ENCODE measurements at regions not wholly inside any gene's neighbourhood (a gene's known extent, or its start where the extent isn't known, plus 50 kb on each side); places are given as distances from the start of the nearest gene placed in this dataset.
"Not testable (repeated sequence)": the region's sequence is repeated elsewhere in the genome, so short reads cannot be mapped to it uniquely, and the experiment has no call there.

DNA sequence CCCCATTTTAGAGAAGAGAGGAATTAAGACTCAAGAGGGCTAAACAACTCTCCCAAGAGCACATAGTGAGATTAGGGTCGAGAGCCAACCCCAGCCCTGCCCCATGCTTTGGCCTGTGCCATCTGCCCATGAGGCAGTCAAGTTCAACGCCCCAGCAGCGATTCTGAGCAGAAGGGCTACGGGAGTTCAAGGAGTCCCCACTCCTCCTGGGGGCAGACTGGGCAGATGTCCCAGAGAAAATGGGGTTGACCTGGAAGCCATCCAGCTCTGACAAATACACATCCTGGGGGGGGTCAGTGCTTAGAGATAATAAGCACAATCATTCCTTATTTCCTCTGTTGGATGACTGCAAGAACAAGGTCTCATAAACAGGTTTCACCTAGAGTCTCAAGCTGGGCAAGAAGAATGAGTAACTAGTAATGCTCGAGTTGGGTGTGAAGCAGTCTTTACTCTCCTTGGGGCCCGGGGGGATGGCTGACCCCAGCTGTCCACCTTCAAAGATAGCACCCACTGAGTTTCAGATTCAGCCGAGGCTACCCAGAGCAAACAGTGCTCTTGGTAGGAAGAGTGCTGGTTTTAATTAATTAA, 716.4 kb downstream of the RNF144A start:
- no peak for DNase-seq (ENCODE audit: low read depth)
- no peak for TF ChIP-seq CTCF (conservative IDR thresholded peaks at IDR 0.05; ENCODE audit: control insufficient read depth, insufficient read depth, low read depth, low read length)

GRCh38 chr2:7634409-7634808, 717.2 kb downstream of the RNF144A start:
- DNase-seq (ENCODE audit: low read depth): no peak
- no peak for TF ChIP-seq CTCF (conservative IDR thresholded peaks at IDR 0.05; ENCODE audit: control insufficient read depth, insufficient read depth, low read depth, low read length)
- H3K4me3 ChIP-seq (ENCODE audit: control insufficient read depth, low read depth, low read length): no peak overlapping the region

More for the DNA sequence above, 716.4 kb downstream of the RNF144A start:
- no peak overlapping the region for H3K4me3 ChIP-seq (ENCODE audit: control insufficient read depth, low read depth, low read length)

- no peak for TF ChIP-seq CTCF (conservative IDR thresholded peaks at IDR 0.05; ENCODE audit: control insufficient read depth, insufficient read depth, low read depth, low read length)
- DNase-seq (ENCODE audit: low read depth): no peak
- no peak overlapping the region for H3K4me3 ChIP-seq (ENCODE audit: control insufficient read depth, low read depth, low read length)
Measured at GRCh38 chr2:7639476-7639875, 722.3 kb downstream of the RNF144A start.

GRCh38 chr2:7641272-7641671, 724.1 kb downstream of the RNF144A start:
- not testable (repeated sequence) for H3K4me3 ChIP-seq (ENCODE audit: control insufficient read depth, low read depth, low read length); DNase-seq (ENCODE audit: low read depth)

GRCh38 chr2:7646024-7646423, 728.8 kb downstream of the RNF144A start:
- no peak for TF ChIP-seq CTCF (conservative IDR thresholded peaks at IDR 0.05; ENCODE audit: control insufficient read depth, insufficient read depth, low read depth, low read length)
- no peak for DNase-seq (ENCODE audit: low read depth)
- no peak overlapping the region for H3K4me3 ChIP-seq (ENCODE audit: control insufficient read depth, low read depth, low read length)

- H3K4me3 ChIP-seq (ENCODE audit: control insufficient read depth, low read depth, low read length): no peak overlapping the region
- no peak for TF ChIP-seq CTCF (conservative IDR thresholded peaks at IDR 0.05; ENCODE audit: control insufficient read depth, insufficient read depth, low read depth, low read length)
- no peak for DNase-seq (ENCODE audit: low read depth)
Measured at GRCh38 chr2:7646661-7647060, 729.4 kb downstream of the RNF144A start.

GRCh38 chr2:7648221-7648795, 731.1 kb downstream of the RNF144A start:
- DNase-seq (ENCODE audit: low read depth): no peak

More at GRCh38 chr2:7648221-7648795, 731.1 kb downstream of the RNF144A start:
- TF ChIP-seq CTCF (conservative IDR thresholded peaks at IDR 0.05; ENCODE audit: control insufficient read depth, insufficient read depth, low read depth, low read length): no peak
- H3K4me3 ChIP-seq (ENCODE audit: control insufficient read depth, low read depth, low read length): no peak overlapping the region

All from fibroblast of mammary gland (primary cell).